GM23248 (cell line): ENCODE measurements at regions not wholly inside any gene's neighbourhood (a gene's known extent, or its start where the extent isn't known, plus 50 kb on each side); places are given as distances from the start of the nearest gene placed in this dataset.

Experiments used
- EZH2 ChIP-seq: fragments of 200-600 bp; sonication (generic); IDR thresholded peaks from 2 replicates; pipeline ENCODE4 v1.6.1; 2018; ENCODE audit warnings: antibody characterized with exemption, mild to moderate bottlenecking; ENCODE audit not compliant: insufficient read depth, poor library complexity, severe bottlenecking
- EZH2phosphoT487 ChIP-seq: fragments of 200-600 bp; sonication (generic); IDR thresholded peaks from 2 replicates; pipeline ENCODE4 v1.6.1; 2018; ENCODE audit warnings: antibody characterized with exemption, moderate library complexity, mild to moderate bottlenecking, low read depth; ENCODE audit not compliant: insufficient read depth

- TF ChIP-seq EZH2: no peak
- no peak for TF ChIP-seq EZH2phosphoT487
Observed at GRCh38 chr12:92034858-92035401, 110.7 kb downstream of the BTG1 start.
